Prostate gland (tissue), 2 donors: ENCODE measurements at regions not wholly inside any gene's neighbourhood (a gene's known extent, or its start where the extent isn't known, plus 50 kb on each side); places are given as distances from the start of the nearest gene placed in this dataset.

Experiments used
- CTCF ChIP-seq, 4 experiments: fragments of 200-600 bp in 2 of 4; fragments of 450-650 bp in 2 of 4; sonication (generic) in 2 of 4; IDR thresholded peaks; 1 replicate in 3 of 4; 2 replicates in 1 of 4; pipeline ENCODE4 v1.5.1; 2016 to 2019; ENCODE audit warnings: antibody characterized with exemption in 4 of 4, mild to moderate bottlenecking in 2 of 4, moderate library complexity in 2 of 4
- POLR2A ChIP-seq: fragments of 450-650 bp; IDR thresholded peaks from one replicate; pipeline ENCODE4 v1.6.1; 2016; ENCODE audit warnings: antibody characterized with exemption, mild to moderate bottlenecking
- POLR2AphosphoS5 ChIP-seq: sonication (generic); formaldehyde crosslinking; IDR thresholded peaks from one replicate; pipeline ENCODE4 v1.6.1; 2017; ENCODE audit warnings: antibody characterized with exemption

GRCh38 chr13:107119989-107120881 lies 552.3 kb upstream of the ARGLU1 start:
- no peak for TF ChIP-seq POLR2A
- TF ChIP-seq CTCF (IDR thresholded peaks at IDR 0.05): no peak
- no peak for TF ChIP-seq POLR2AphosphoS5
